GM12873 (cell line): ENCODE measurements at regions not wholly inside any gene's neighbourhood (a gene's known extent, or its start where the extent isn't known, plus 50 kb on each side); places are given as distances from the start of the nearest gene placed in this dataset.

Experiments used
- TF ChIP-seq, protein P1 (sequence below): IDR thresholded peaks from 2 replicates; pipeline ENCODE4 v1.5.1; 2012; ENCODE audit warnings: low read depth, mild to moderate bottlenecking, moderate library complexity, low read length, control low read depth; ENCODE audit not compliant: insufficient read depth; ENCODE audit errors: missing control alignments

DNA sequence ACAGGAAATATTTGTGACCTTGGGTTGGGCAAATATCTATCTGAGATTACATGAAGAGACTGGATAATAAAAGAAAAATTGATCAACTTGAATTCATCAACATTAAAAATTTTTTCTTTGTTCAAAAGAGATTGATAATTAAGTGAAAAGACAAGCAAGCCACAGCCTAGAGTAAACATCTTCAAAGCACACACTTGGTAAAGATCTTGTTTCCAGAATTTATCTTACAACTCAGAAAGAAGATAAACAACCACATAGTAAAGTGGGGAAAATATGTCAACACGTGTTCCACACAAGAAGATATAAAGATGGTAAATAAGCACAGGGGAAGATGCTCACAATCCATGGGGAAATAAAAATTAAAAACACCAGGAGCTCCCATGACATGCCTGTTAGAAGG is 195.9 kb downstream of the SOX11 start:
- TF ChIP-seq, protein P1, sequence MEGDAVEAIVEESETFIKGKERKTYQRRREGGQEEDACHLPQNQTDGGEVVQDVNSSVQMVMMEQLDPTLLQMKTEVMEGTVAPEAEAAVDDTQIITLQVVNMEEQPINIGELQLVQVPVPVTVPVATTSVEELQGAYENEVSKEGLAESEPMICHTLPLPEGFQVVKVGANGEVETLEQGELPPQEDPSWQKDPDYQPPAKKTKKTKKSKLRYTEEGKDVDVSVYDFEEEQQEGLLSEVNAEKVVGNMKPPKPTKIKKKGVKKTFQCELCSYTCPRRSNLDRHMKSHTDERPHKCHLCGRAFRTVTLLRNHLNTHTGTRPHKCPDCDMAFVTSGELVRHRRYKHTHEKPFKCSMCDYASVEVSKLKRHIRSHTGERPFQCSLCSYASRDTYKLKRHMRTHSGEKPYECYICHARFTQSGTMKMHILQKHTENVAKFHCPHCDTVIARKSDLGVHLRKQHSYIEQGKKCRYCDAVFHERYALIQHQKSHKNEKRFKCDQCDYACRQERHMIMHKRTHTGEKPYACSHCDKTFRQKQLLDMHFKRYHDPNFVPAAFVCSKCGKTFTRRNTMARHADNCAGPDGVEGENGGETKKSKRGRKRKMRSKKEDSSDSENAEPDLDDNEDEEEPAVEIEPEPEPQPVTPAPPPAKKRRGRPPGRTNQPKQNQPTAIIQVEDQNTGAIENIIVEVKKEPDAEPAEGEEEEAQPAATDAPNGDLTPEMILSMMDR: no peak

DNA sequence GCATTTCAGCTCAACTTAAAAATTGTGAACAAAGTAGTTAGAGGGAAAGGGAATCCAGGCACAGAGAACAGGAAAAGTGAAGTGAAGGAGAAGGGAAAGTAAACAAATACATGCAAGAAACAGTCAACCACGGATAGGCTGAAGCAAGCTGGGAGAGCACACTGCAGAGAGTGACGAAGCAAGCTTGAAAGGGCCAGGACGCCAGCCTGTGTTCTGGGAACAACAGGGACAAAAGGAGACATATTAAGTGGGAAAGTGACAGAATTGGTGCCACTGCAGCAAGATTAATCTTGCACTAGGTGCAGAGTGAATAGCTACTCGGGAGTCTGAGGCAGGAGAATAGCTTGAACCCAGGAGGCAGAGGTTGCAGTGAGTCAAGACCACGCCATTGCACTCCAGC is 197.3 kb downstream of the SOX11 start:
- TF ChIP-seq, protein P1: no peak

DNA sequence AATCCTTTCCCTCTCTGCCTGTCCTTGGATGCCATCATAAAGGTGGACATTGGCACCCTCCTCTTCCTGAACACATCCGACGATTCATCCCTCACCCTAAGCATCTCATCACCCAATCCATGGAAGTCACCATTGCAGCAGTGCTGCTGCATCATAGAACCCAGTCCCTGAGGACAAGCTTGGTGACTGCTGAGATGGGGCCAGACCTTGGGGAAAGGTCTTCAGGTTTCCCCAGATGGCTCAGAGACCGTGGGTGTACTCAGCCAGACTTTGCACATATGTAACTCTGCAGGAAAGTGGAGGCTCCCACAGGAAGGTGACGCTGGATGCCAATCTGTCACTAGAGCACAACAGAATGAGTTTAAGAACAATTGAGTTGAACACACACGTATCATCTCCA is 202.2 kb downstream of the SOX11 start:
- TF ChIP-seq, protein P1: no peak

DNA sequence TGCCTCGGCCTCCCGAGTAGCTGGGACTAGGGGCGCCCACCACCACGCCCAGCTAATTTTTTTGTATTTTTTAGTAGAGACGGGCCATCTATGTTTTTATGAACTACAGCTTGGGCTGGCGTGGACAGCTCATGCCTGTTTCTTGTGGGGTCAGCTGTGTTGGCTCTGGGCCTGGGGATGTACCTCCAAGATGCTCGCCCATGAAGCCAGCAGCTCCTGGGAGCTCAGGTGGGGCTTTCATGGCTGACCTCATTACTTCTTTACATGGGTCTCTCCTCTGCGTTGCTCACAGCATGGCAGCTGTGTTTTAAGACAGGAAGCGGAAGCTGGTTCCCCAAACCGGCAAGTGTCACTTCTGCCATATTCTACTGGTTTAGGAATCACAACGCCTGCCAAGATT is 203.1 kb downstream of the SOX11 start:
- TF ChIP-seq, protein P1: no peak

DNA sequence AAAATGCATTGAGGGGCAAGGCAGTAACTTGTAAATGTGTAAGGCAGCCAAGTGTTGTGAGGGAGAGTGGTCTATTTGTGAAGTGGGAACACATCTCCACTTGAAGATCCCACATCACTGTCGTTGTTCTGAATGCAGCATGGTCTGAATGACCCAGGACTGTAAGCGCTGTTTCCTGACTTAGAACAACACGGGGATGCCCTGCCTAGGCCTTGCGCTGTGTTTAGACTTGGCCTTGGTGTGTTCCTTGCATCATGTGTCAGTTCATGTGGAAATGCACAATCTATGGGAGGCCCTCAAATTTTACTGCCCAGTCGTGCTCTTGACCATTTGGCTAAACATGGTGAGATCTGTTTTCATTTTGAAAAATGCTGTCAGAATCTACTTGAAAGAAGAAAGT is 205.1 kb downstream of the SOX11 start:
- TF ChIP-seq, protein P1: no peak

DNA sequence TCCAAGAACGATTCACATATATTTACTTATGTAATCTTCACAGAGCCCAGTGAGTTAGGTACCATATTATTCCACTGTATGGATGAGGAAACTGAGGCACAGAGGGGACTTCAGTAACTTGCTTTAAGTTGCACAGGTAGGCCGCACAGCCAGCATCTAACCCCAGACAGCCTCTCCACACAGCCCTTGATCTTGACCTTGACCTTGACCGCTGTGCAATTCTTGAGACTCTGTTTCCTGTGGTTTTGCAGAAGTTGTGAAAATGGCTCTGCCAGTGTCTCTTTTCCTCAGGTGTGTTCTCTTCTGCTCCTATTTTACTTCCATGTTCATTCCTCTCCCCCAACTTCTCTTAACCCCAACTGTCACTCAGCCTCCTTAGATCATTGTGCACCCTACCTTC is 206.5 kb downstream of the SOX11 start:
- TF ChIP-seq, protein P1: no peak

DNA sequence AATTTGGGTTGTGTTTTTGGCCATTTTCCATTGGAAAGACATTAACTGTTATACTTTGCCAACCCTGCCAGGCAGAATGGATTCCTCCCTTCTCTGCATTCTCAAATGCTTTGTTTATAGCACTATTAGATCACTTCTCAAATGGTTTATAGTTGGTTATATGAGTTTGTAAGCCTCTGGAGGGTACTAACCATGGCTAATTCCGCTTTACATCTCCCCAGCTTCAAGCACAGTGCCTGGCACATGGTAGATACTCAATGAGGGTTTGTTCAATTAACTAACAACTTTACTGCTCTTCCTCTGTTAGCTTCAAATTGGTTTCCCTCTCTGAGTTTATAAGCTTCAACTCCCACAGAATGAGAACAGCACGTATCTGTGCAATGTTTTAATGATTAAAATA is 213.5 kb downstream of the SOX11 start:
- TF ChIP-seq, protein P1: no peak
